ENCODE measurements at regions not wholly inside any gene's neighbourhood (a gene's known extent, or its start where the extent isn't known, plus 50 kb on each side); places are given as distances from the start of the nearest gene placed in this dataset.

DNA sequence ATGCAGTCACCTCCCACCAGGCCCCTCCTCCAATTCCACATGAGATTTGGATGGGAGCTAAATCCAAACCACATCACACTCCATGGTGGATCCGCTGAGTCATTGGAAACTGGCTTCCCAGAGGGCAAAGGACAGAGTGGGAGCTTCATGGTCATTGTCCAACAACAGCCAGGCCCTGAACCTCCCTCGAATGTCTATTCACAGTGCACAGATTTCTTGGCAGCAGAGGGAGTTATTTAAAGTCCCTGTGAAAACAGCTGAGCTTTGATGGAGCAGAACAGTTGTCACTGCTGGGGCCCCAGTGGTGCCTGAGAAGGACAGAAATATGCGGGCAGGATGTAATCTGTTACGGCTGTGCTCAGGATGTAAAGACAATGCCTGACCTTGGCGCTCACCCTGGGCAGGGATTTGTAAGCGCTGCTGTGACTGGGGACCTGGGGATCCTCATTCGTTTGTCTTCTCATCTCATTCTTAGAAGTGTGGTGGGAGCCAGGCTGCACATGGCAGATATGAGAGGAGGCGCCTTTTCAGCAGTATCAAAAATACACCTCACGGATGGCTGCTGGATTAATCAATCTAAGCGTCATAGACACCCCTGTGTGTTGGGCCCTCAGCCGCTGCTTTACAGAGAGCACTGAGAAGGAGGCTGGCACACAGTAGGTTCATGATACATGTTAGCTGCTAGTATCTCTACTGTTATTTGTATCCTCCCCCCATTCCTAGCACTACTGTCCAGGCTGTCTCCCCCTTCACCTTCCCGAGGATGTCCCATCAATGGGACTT is 439.4 kb downstream of the PTPRU start:
- TF ChIP-seq JUND (IDR thresholded peaks at IDR 0.05; ENCODE audit: low read depth) = no peak
- no peak for DNase-seq (ENCODE audit: low read depth in 1 of 2, low spot score in 1 of 2)
- in situ Hi-C loops (cut with HindIII; ENCODE audit: low pct_unique_long_range_greater_than_20kb, low sequenced_read_pairs) = no loop called here

DNA sequence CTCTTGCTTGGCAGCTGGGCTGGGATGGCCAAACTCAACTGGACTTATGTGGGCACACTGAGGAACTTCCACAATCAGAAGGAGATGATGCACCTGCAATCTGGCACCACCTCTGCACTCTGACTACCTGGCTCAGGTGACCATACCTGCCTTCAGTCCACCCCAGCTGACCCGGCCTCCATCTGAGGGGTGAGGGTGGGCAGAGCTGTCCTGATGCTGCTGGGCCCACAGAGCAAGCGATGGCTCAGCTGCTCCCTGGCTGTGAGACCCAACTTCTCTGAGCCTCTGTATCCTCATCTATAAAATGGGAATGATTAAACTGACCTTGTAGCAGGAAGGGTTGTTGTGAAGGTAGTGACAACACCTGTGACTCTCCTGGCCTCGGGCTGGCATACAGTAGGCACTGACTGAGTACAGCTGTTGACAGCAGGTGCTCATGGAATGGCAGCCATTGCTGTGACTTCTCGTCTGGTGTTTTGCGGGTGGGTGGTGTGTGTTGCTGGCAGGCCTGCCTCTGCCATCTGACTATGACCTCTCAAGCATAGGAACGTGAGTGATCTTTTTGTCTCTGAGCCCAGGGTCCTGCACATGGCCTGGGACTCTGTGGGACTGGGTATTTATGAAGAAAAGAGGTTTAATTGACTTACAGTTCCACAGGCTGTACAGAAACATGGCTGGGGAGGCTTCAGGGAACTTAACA is 438.5 kb downstream of the PTPRU start:
- TF ChIP-seq JUND (IDR thresholded peaks at IDR 0.05; ENCODE audit: low read depth) = no peak
- in situ Hi-C loops (cut with HindIII; ENCODE audit: low pct_unique_long_range_greater_than_20kb, low sequenced_read_pairs) = no loop called here
- DNase-seq (ENCODE audit: low read depth in 1 of 2, low spot score in 1 of 2) = no peak

DNA sequence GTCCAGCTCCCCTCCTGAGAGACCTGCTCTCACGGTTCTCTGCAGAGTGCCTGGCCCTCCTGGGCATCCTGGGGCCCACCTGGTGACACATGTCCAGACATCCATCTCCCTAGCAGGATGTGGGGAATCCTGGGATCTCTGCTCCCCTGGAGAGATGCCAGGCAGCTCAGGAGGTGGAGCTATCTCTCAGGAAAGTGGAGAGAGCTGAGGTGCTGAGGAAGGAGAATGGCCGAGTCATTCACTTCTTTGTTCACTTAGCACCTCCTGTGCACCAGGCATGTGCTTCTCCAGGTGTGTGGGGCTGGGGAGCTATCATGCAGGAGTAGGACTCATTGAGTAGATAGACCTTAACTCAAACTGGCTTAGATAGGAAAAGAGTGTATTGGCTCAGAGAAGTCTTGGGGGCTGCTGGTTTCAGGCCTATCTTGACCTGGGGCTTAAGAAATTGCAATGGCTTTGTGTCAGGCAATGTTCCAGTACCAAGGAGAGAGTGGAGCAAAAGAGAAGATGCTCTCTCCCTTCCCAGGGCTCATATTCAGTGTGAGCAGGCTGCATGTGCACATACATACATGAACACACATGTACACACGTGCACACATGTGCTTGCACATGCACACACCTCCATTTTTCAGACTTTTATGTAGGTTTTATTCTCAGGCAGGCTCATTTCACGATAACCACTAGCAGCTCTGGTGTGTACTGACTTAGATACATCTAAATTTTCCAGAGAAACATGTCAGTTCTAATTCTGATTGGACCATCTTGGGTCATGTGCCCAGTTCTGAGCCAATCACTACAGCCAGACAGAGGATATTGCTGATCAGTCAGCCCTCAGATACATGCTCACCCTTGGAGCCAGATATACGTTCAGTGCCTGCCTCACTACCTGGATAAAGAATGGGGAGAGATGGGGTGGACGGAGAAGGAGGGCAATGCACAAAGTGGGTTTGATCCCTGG is 437.6 kb downstream of the PTPRU start:
- in situ Hi-C loops (cut with HindIII; ENCODE audit: low pct_unique_long_range_greater_than_20kb, low sequenced_read_pairs) = no loop called here
- TF ChIP-seq JUND (IDR thresholded peaks at IDR 0.05; ENCODE audit: low read depth) = no peak
- DNase-seq (ENCODE audit: low read depth in 1 of 2, low spot score in 1 of 2) = no peak

DNA sequence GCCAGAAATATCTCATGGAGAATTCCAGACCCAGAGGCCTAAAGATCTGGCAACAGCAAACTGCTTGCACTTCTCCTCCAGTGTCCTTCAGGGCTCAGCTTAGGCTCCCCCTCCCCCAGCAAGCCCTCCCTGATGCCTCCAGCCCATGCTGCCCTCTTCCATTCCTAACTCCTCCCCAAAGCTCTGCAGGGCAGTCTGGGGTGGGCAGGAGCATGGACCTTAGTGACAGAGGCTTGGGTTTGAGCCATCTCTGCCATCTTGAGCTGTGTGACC is 436.8 kb downstream of the PTPRU start:
- in situ Hi-C loops (cut with HindIII; ENCODE audit: low pct_unique_long_range_greater_than_20kb, low sequenced_read_pairs) = no loop called here
- no peak for DNase-seq (ENCODE audit: low read depth in 1 of 2, low spot score in 1 of 2)
- TF ChIP-seq JUND (IDR thresholded peaks at IDR 0.05; ENCODE audit: low read depth) = no peak

DNA sequence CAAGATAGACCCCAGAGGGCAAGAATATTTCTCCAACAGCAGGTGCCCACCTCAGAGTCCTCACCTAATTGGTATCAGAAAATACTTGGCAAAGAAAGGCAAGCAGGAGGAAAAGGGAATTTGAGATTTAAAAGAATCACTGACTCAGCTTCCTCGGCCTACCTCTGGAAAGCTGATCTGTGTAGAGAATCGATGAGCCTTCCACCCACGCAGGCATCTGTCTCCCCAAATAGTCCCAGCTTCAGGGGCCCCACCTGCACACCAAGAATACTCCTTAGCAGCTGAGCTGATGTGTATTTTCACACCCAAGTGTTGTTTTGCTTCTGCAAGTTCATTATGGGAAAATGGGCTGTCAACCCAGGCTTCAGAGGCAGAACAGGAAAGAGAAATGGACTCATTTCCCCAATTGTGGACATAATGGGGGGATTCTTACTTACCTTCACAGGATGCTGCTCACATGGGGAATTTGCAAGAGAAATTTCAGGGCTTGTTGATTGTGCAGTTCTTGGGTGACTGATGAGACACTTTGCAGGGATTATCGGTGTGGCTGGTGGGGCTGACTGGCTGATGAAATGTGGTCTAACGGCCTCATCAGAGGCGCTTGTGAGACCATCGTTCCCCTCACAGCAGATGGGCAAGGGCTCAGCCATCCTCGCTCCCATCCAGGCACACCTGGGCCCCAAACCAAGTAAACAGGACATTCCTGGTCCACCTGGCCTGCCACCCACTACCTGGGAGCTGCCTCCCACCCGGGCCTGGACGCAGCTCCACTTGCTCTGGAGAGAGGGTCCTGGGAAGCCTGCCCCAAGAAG is 436.3 kb downstream of the PTPRU start:
- no peak for DNase-seq (ENCODE audit: low read depth in 1 of 2, low spot score in 1 of 2)
- in situ Hi-C loops (cut with HindIII; ENCODE audit: low pct_unique_long_range_greater_than_20kb, low sequenced_read_pairs) = no loop called here
- TF ChIP-seq JUND (IDR thresholded peaks at IDR 0.05; ENCODE audit: low read depth) = no peak

DNA sequence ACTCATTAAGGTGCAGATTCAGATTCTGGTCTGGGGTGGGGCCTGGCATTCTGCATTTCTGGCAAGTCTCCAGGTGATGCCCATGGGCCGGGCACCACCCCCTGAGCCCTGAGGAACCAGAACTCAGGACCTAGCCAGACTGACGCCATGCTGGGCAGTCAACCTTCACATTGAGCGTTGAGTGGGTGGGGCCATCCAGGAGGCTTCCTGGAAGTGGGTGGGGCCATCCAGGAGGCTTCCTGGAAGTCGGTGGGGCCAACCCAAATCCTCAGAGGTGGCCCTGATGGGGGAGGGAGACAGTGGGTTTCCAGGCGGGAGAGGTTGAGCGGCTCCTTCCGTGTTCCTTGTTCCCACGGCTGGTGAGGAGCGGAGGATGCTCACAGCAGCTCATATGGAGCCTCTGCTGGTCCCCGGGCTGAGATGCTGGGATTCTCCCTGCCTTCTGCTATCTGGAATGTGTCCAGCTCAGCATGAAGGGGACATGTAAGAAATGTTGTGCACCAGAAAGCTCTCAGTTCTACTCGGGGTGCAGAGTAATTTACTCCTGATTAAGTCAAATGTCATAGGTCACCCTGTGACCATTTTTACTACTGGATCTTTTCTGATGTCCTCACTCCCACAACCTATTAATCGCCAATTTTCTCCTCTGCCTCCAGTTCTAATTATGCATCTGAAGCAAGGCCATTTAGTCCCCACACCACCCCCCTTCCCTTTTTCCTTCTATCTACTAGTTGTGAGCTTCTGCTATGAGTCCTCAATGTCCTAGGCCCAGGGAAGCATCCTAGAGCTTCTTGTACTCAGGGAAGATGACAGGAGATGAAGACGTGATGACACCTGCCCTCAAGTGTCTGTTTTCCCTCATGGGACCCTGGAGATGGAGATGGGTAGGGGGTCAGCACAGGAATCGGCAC is 435.4 kb downstream of the PTPRU start:
- in situ Hi-C loops (cut with HindIII; ENCODE audit: low pct_unique_long_range_greater_than_20kb, low sequenced_read_pairs) = no loop called here
- DNase-seq (ENCODE audit: low read depth in 1 of 2, low spot score in 1 of 2) = no peak
- TF ChIP-seq JUND (IDR thresholded peaks at IDR 0.05; ENCODE audit: low read depth) = no peak

DNA sequence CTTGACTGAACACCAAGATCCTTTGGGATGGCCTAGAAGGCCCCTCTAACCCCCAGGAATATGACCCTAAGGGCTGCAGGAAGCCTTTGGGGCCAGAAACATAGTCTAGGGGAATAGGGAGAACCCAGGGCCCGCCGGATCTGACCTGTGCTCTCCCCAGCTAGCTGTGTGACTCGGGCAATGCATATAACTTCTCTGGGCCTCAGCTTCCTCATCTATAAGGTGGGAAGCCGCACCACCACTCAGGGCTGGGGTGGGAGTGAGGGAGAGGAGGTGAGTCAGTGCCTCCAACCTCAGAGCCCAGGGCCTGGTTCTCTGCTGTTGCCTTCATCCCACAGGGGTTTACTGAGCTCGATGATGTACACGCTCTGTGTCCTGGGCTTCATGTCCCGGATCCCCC is 434.4 kb downstream of the PTPRU start:
- in situ Hi-C loops (cut with HindIII; ENCODE audit: low pct_unique_long_range_greater_than_20kb, low sequenced_read_pairs) = no loop called here
- no peak for DNase-seq (ENCODE audit: low read depth in 1 of 2, low spot score in 1 of 2)
- TF ChIP-seq JUND (IDR thresholded peaks at IDR 0.05; ENCODE audit: low read depth) = no peak

DNA sequence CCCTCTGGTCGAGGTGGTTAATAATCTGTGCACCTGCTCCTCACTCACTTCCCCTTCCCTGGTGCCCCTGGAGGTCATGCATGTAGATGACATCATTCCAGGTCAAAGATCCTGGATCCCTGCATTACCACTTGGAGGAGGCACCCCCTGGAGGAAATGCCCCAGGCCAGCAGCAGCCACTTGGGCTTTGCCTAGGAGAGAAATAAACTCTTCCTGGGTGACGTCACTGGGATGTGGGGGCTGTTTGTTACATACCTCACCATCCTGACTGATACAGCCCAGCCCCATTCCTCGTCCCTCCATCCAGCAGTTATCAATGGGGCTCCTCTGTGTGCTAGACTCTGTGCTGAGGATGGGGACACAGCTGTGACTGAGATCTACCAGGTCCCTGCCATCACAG is 433.6 kb downstream of the PTPRU start:
- no peak for DNase-seq (ENCODE audit: low read depth in 1 of 2, low spot score in 1 of 2)
- in situ Hi-C loops (cut with HindIII; ENCODE audit: low pct_unique_long_range_greater_than_20kb, low sequenced_read_pairs) = no loop called here
- TF ChIP-seq JUND (IDR thresholded peaks at IDR 0.05; ENCODE audit: low read depth) = no peak

DNA sequence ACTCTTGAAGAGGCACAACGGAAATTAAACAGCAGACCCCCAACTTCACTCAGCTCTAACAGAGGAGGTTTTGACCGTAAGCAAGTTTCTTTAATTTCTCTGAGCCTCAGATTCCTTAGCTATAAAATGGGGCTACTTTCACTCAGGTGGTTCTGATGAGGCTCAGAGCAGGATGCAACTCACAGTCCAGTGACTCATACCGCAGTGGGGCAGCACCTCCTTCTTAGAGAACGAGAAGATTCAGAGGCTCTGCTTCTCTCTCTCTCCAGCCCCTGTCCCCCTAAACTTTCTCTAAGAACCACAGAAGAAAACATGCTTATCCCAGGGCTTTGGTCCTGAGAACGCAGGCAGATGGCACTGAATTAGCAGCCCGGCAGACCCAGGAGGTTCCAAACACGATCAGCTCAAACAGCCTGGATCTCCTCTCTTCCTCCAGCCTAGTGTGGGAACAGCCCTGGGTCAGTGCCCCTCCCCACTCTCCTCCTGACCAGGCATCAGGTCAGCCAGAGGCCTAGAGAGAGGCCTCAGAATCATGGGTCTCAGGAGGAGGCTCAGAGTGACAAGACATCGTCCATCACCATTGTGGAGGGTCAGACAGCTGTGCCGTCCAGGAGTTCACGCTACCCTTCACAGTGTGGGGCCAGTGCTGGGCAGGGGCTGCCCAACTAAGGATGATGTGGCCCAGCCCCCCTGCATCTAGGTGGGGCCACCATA is 433.0 kb downstream of the PTPRU start:
- no peak for DNase-seq (ENCODE audit: low read depth in 1 of 2, low spot score in 1 of 2)
- in situ Hi-C loops (cut with HindIII; ENCODE audit: low pct_unique_long_range_greater_than_20kb, low sequenced_read_pairs) = no loop called here
- TF ChIP-seq JUND (IDR thresholded peaks at IDR 0.05; ENCODE audit: low read depth) = no peak

DNA sequence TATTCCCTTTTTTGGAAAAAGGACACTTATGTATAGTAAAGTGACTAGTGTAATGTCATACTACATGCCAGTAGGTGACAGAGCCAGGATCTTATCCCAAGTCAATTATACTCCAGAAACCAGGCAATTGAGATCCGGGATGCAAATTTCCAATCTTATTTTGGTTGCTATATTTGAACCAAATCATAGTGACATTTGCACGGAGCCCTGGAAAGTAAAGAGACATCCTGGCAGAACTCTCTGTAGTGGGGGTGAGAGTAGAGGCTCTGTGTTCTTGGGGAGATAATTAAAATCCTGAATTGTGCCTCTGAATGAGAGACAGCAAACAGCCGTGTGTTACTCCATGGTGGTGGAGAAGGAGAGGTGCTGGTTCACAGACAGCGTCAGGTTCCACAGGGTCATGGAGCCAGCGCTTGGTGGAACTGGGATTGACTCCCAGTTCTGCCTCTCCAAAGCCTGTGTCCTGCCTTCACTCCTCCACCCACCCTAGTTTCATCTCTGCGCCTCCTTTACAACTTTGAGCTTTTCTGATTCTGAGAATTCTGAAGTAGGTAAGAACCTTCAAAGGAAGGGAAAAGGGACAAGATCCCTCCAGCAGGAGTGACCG is 432.3 kb downstream of the PTPRU start:
- no peak for DNase-seq (ENCODE audit: low read depth in 1 of 2, low spot score in 1 of 2)
- no peak for TF ChIP-seq JUND (IDR thresholded peaks at IDR 0.05; ENCODE audit: low read depth)
- in situ Hi-C loops (cut with HindIII; ENCODE audit: low pct_unique_long_range_greater_than_20kb, low sequenced_read_pairs) = no loop called here

Data from T47D (cell line).